H1 (cell line): ENCODE measurements at regions not wholly inside any gene's neighbourhood (a gene's known extent, or its start where the extent isn't known, plus 50 kb on each side); places are given as distances from the start of the nearest gene placed in this dataset.

ENCODE experiments used
- CTCF ChIA-PET: fragments of 300-600 bp; sonication (Branson Sonifier 250); formaldehyde crosslinking; loops from one replicate; lab custom pipeline; 2021; ENCODE audit not compliant: partially characterized antibody; lab: Charles Lee
- POLR2A ChIA-PET: fragments of 300-600 bp; sonication (Branson Sonifier 250); formaldehyde crosslinking; loops from one replicate; lab custom pipeline; 2021; ENCODE audit warnings: inconsistent platforms; ENCODE audit not compliant: partially characterized antibody; lab: Charles Lee
- DNase-seq, 2 experiments: peaks; one replicate each; pipeline versions ENCODE4 v3.0.0 to v3.0.0-alpha.2; 2010 to 2022; ENCODE audit warnings: low spot score in 2 of 2, low read depth in 1 of 2, mixed read lengths in 1 of 2
- FAIRE-seq: peaks from 2 replicates; lab custom pipeline; 2011; peaks lifted over from hg19 to GRCh38; lab: Jason Lieb, UNC
- H2AFZ ChIP-seq: 2 replicates; pipeline ENCODE4 v1.8.1; 2012; ENCODE audit warnings: low read length, inconsistent platforms
- H2AK5ac ChIP-seq: 2 replicates; pipeline ENCODE4 v1.6.1; 2013; ENCODE audit warnings: low read depth, low read length
- H2BK120ac ChIP-seq: replicated peaks from 2 replicates; pipeline ENCODE3; 2013; ENCODE audit warnings: low read depth, low read length, inconsistent platforms
- H2BK12ac ChIP-seq: 2 replicates; pipeline ENCODE4 v1.6.1; 2013; ENCODE audit warnings: low read depth, low read length
- H2BK15ac ChIP-seq: 2 replicates; pipeline ENCODE4 v1.6.1; 2013; ENCODE audit warnings: low read length
- H2BK20ac ChIP-seq: 2 replicates; pipeline ENCODE4 v1.6.1; 2013; ENCODE audit warnings: low read length
- H2BK5ac ChIP-seq: 2 replicates; pipeline ENCODE4 v1.6.1; 2013; ENCODE audit warnings: low read depth, low read length
- H3K14ac ChIP-seq: 2 replicates; pipeline ENCODE4 v1.6.1; 2013; ENCODE audit warnings: inconsistent platforms; ENCODE audit not compliant: insufficient read length
- H3K18ac ChIP-seq: 2 replicates; pipeline ENCODE4 v1.6.1; 2013; ENCODE audit warnings: low read length; ENCODE audit errors: extremely low read depth
- H3K23ac ChIP-seq: 2 replicates; pipeline ENCODE4 v1.6.1; 2013; ENCODE audit warnings: inconsistent platforms; ENCODE audit not compliant: insufficient read length
- H3K23me2 ChIP-seq: 2 replicates; pipeline ENCODE4 v1.6.1; 2013; ENCODE audit warnings: low read depth, low read length
- H3K27ac ChIP-seq: 2 replicates; pipeline ENCODE4 v1.6.1; 2011; ENCODE audit warnings: low read depth, low read length, inconsistent platforms
- H3K27me3 ChIP-seq, 4 experiments: replicated peaks in 1 of 4; 1 replicate in 1 of 4; 2 replicates in 3 of 4; pipeline versions ENCODE4 v1.6.1 to v1.8.1; 2011 to 2013; ENCODE audit warnings: low read length in 3 of 4, mild to moderate bottlenecking in 3 of 4, inconsistent platforms in 2 of 4, mixed read lengths in 2 of 4, moderate library complexity in 1 of 4; ENCODE audit not compliant: control insufficient read depth in 3 of 4, insufficient read depth in 3 of 4; ENCODE audit errors: extremely low read depth in 1 of 4
- H3K36me3 ChIP-seq, 4 experiments: 2 replicates each; pipeline versions ENCODE4 v1.6.1 to v1.8.1; 2011 to 2013; ENCODE audit warnings: mild to moderate bottlenecking in 4 of 4, low read length in 3 of 4, moderate library complexity in 2 of 4, control low read depth in 1 of 4, inconsistent platforms in 1 of 4; ENCODE audit not compliant: insufficient read depth in 4 of 4, control insufficient read depth in 2 of 4
- H3K4ac ChIP-seq: replicated peaks from 2 replicates; pipeline ENCODE3; 2013; ENCODE audit warnings: low read length, low read depth, mixed read lengths, inconsistent platforms; ENCODE audit not compliant: insufficient read length
- H3K4me1 ChIP-seq, 4 experiments: replicated peaks in 1 of 4; 1 replicate in 1 of 4; 2 replicates in 3 of 4; pipeline versions ENCODE4 v1.6.1 to v1.8.1; 2011 to 2013; ENCODE audit warnings: low read length in 3 of 4, inconsistent platforms in 2 of 4, mixed read lengths in 1 of 4; ENCODE audit not compliant: insufficient read depth in 4 of 4, control insufficient read depth in 3 of 4
- H3K4me2 ChIP-seq, 2 experiments: 2 replicates each; pipeline versions ENCODE4 v1.6.1 to v1.8.1; 2011 to 2013; ENCODE audit warnings: low read depth in 2 of 2, low read length in 2 of 2, control low read depth in 1 of 2, inconsistent platforms in 1 of 2, mild to moderate bottlenecking in 1 of 2; ENCODE audit not compliant: insufficient read depth in 1 of 2
- H3K4me3 ChIP-seq, 4 experiments: fragments of 200-600, 300-600 bp in 1 of 4; sonication (generic), shearing (Covaris generic), sonication (Bioruptor Twin) in 1 of 4; 2 replicates each; pipeline versions ENCODE4 v1.5.1 to v1.8.1; 2011 to 2016; ENCODE audit warnings: low read length in 4 of 4, low read depth in 3 of 4, control low read depth in 2 of 4, inconsistent platforms in 2 of 4, mild to moderate bottlenecking in 2 of 4, mixed read lengths in 1 of 4, moderate library complexity in 1 of 4; ENCODE audit not compliant: insufficient read depth in 2 of 4; ENCODE audit errors: extremely low read depth in 1 of 4
- H3K56ac ChIP-seq: replicated peaks from 2 replicates; pipeline ENCODE3; 2013; ENCODE audit warnings: low read depth, mild to moderate bottlenecking, mixed read lengths, low read length, inconsistent platforms; ENCODE audit not compliant: insufficient read length
- H3K79me1 ChIP-seq: 2 replicates; pipeline ENCODE4 v1.6.1; 2013; ENCODE audit warnings: low read depth, low read length, control low read depth
- H3K79me2 ChIP-seq, 2 experiments: 2 replicates each; pipeline versions ENCODE4 v1.6.1 to v1.8.1; 2012 to 2013; ENCODE audit warnings: low read length in 2 of 2, mild to moderate bottlenecking in 2 of 2, inconsistent platforms in 1 of 2; ENCODE audit not compliant: insufficient read depth in 2 of 2, control insufficient read depth in 1 of 2
- H3K9ac ChIP-seq, 4 experiments: replicated peaks in 1 of 4; 1 replicate in 1 of 4; 2 replicates in 3 of 4; pipeline versions ENCODE4 v1.6.1 to v1.8.1; 2011 to 2013; ENCODE audit warnings: low read depth in 3 of 4, low read length in 3 of 4, control low read depth in 2 of 4, mild to moderate bottlenecking in 2 of 4, moderate library complexity in 2 of 4, inconsistent platforms in 1 of 4; ENCODE audit errors: extremely low read depth in 1 of 4
- H3K9me3 ChIP-seq, 2 experiments: 2 replicates each; pipeline versions ENCODE4 v1.6.1 to v1.8.1; 2012 to 2013; ENCODE audit warnings: mild to moderate bottlenecking in 2 of 2, moderate library complexity in 2 of 2, control low read depth in 1 of 2, inconsistent platforms in 1 of 2, low read depth in 1 of 2, low read length in 1 of 2, mixed read lengths in 1 of 2; ENCODE audit not compliant: insufficient read depth in 2 of 2
- H4K20me1 ChIP-seq, 2 experiments: replicated peaks in 1 of 2; 2 replicates each; pipeline versions ENCODE3 to v1.8.1; 2011 to 2013; ENCODE audit warnings: inconsistent platforms in 2 of 2, low read length in 2 of 2, mild to moderate bottlenecking in 1 of 2; ENCODE audit not compliant: insufficient read depth in 2 of 2, control insufficient read depth in 1 of 2
- H4K5ac ChIP-seq: 2 replicates; pipeline ENCODE4 v1.6.1; 2013; ENCODE audit warnings: low read length, low read depth, mixed read lengths, inconsistent platforms; ENCODE audit not compliant: insufficient read length
- H4K8ac ChIP-seq: 2 replicates; pipeline ENCODE4 v1.8.0; 2013; ENCODE audit warnings: mild to moderate bottlenecking, moderate library complexity, low read length, inconsistent platforms; ENCODE audit not compliant: insufficient read depth; ENCODE audit errors: extremely low read depth
- H4K91ac ChIP-seq: replicated peaks from 2 replicates; pipeline ENCODE3; 2013; ENCODE audit warnings: low read length, mixed read lengths, inconsistent platforms; ENCODE audit not compliant: insufficient read length
- BACH1 ChIP-seq: IDR thresholded peaks from 2 replicates; pipeline ENCODE4 v1.6.1; 2012; ENCODE audit warnings: low read length, improper control_type of control experiment
- CTCF ChIP-seq, 3 experiments: IDR thresholded peaks; 1 replicate in 2 of 3; 2 replicates in 1 of 3; pipeline versions ENCODE4 v1.5.1 to v1.6.1; 2011; ENCODE audit warnings: low read length in 3 of 3, mild to moderate bottlenecking in 3 of 3, inconsistent platforms in 2 of 3, low read depth in 1 of 3, moderate library complexity in 1 of 3; ENCODE audit not compliant: insufficient read depth in 1 of 3; ENCODE audit errors: control extremely low read depth in 1 of 3
- EP300 ChIP-seq, 2 experiments: IDR thresholded peaks; 1 replicate in 1 of 2; 2 replicates in 1 of 2; pipeline ENCODE4 v1.6.1; 2011 to 2012; ENCODE audit warnings: low read depth in 2 of 2, low read length in 2 of 2, mild to moderate bottlenecking in 2 of 2, borderline replicate concordance in 1 of 2, inconsistent platforms in 1 of 2, moderate library complexity in 1 of 2
- JUND ChIP-seq: IDR thresholded peaks from 2 replicates; pipeline ENCODE4 v1.6.1; 2011; ENCODE audit warnings: mild to moderate bottlenecking, improper control_type of control experiment, low read length
- MAFK ChIP-seq: IDR thresholded peaks from 2 replicates; pipeline ENCODE4 v1.6.1; 2012; ENCODE audit warnings: low read depth, mild to moderate bottlenecking, improper control_type of control experiment, low read length
- NANOG ChIP-seq: IDR thresholded peaks from 2 replicates; pipeline ENCODE4 v1.6.1; 2011; ENCODE audit warnings: low read length, low read depth, mild to moderate bottlenecking, inconsistent platforms; ENCODE audit not compliant: insufficient read depth, poor library complexity, severe bottlenecking
- RNF2 ChIP-seq: fragments of 200-900, 300-1000 bp; sonication (generic); IDR thresholded peaks from 2 replicates; pipeline ENCODE4 v1.7.1; 2016; ENCODE audit warnings: borderline replicate concordance, low read depth, mild to moderate bottlenecking, antibody characterized with exemption, low read length; ENCODE audit not compliant: poor library complexity, severe bottlenecking; ENCODE audit errors: missing control alignments
- SIX5 ChIP-seq: IDR thresholded peaks from 2 replicates; pipeline ENCODE4 v1.6.1; 2011; ENCODE audit warnings: mild to moderate bottlenecking, low read depth, low read length
- SP1 ChIP-seq: IDR thresholded peaks from 2 replicates; pipeline ENCODE4 v1.6.1; 2011; ENCODE audit warnings: low read depth, low read length
- TEAD4 ChIP-seq: IDR thresholded peaks from 2 replicates; pipeline ENCODE4 v1.6.1; 2012; ENCODE audit warnings: low read depth, low read length, inconsistent platforms, mixed read lengths
- WGBS, 2 experiments: shearing (Covaris generic) in 1 of 2; methylation state at CpG; one replicate each; pipeline versions ENCODE4 v1.1.6 to v1.1.7; 2013 to 2015; ENCODE audit warnings: low lambda C conversion rate in 2 of 2, mixed read lengths in 2 of 2, inconsistent platforms in 1 of 2, low coverage in 1 of 2, missing lambda C conversion rate in 1 of 2; ENCODE audit not compliant: insufficient replicate concordance in 2 of 2, insufficient coverage in 1 of 2, insufficient read length in 1 of 2; ENCODE audit errors: extremely low coverage in 1 of 2, missing lambda C conversion rate in 1 of 2; 5-methylcytosine and 5-hydroxymethylcytosine counted together

- FAIRE-seq: no peak
- peak overlapping the region; percentile 33 to 71; a peak in 3 of 4 replicates for H3K4me2 ChIP-seq
- TF ChIP-seq EP300 (IDR thresholded peaks at IDR 0.05; ENCODE audit: borderline replicate concordance in 1 of 2, low read depth in 2 of 2, low read length in 2 of 2) (no peak), SIX5 (no peak), TEAD4 (peak; percentile 85), JUND (peak; percentile 74; the same call in 1 of the 2 replicates), CTCF (IDR thresholded peaks at IDR 0.05; ENCODE audit: control extremely low read depth in 1 of 3, insufficient read depth in 1 of 3, low read depth in 1 of 3, low read length in 3 of 3) (no peak), MAFK (peak; percentile 87), BACH1 (peak; percentile 90), SP1 (peak; percentile 56; the same call in 1 of the 2 replicates), RNF2 (no peak), NANOG (peak; percentile 20)
These were observed 451.4 kb downstream of the TNS1 start for GRCh38 chr2:217551252-217551899.

More at GRCh38 chr2:217551252-217551899, 451.4 kb downstream of the TNS1 start:
- H3K4me3 ChIP-seq: no peak overlapping the region
- no peak overlapping the region for H4K8ac ChIP-seq
- DNase-seq: peak in 1 of 2 experiments; percentile 17
- H4K5ac ChIP-seq: no peak overlapping the region
- H4K20me1 ChIP-seq: no peaks in the 10 kb centered on the region
- H3K4me1 ChIP-seq: peaks cover 2 to 17% (median 8%) of the 10 kb centered on the region in 4 experiments; a peak in 5 of 7 replicates
- H4K91ac ChIP-seq: no peak overlapping the region
- no peak overlapping the region for H2BK15ac ChIP-seq
- H2BK120ac ChIP-seq: peak overlapping the region; percentile 76
- no peak overlapping the region for H3K14ac ChIP-seq
- H3K9me3 ChIP-seq: no peaks in the 10 kb centered on the region
- POLR2A ChIA-PET: no interaction called here
- no peaks in the 10 kb centered on the region for H3K27me3 ChIP-seq
- no peak overlapping the region for H3K4ac ChIP-seq
- H3K18ac ChIP-seq: no peak overlapping the region
- CTCF ChIA-PET: interaction anchor here (0.6 to 1.2 kb wide), 2 partner anchors 22 to 581 kb away, joined by 3 read pairs; no protein-coding TSS in a partner anchor
- WGBS, 2 experiments: 74% methylated on average over 3 of the region's 3 CpGs; no CpG with 5 or more reads in 1 of the 2 experiments
- H3K27ac ChIP-seq: no peak overlapping the region
- no peak overlapping the region for H3K23ac ChIP-seq
- H2BK12ac ChIP-seq: peak overlapping the region; percentile 86
- H3K9ac ChIP-seq: no peak overlapping the region
- H3K79me2 ChIP-seq: no peaks in the 10 kb centered on the region
- no peak overlapping the region for H3K56ac ChIP-seq
- peak overlapping the region; percentile 69; the same call in 1 of the 2 replicates for H2AK5ac ChIP-seq
- no peaks in the 10 kb centered on the region for H3K79me1 ChIP-seq
- no peaks in the 10 kb centered on the region for H3K23me2 ChIP-seq
- H2BK20ac ChIP-seq: 0 out of 2 replicates have a peak overlapping the region, but pooled peaks have one; percentile 15
- no peak overlapping the region; the same call in 1 of the 2 replicates for H2BK5ac ChIP-seq
- H2AFZ ChIP-seq: no peak overlapping the region
- H3K36me3 ChIP-seq: no peaks in the 10 kb centered on the region
